GM12878 (cell line): ENCODE measurements at regions not wholly inside any gene's neighbourhood (a gene's known extent, or its start where the extent isn't known, plus 50 kb on each side); places are given as distances from the start of the nearest gene placed in this dataset.

ENCODE experiments used
- BHLHE40 ChIP-seq, 2 experiments: fragments of 450-650 bp in 1 of 2; IDR thresholded peaks; 2 replicates each; pipeline ENCODE4 v1.6.1; 2011 to 2017; ENCODE audit warnings: low read depth in 2 of 2, borderline replicate concordance in 1 of 2, improper control_type of control experiment in 1 of 2, low read length in 1 of 2, mild to moderate bottlenecking in 1 of 2
- BMI1 ChIP-seq: fragments of 450-650 bp; IDR thresholded peaks from 2 replicates; pipeline ENCODE4 v1.6.1; 2016; ENCODE audit warnings: mild to moderate bottlenecking, moderate library complexity, borderline replicate concordance
- EZH2 ChIP-seq: IDR thresholded peaks from 2 replicates; pipeline ENCODE4 v1.6.1; 2012; ENCODE audit warnings: low read depth, mild to moderate bottlenecking, control low read depth, inconsistent platforms, low read length, borderline replicate concordance; ENCODE audit not compliant: control insufficient read depth
- GABPA ChIP-seq: IDR thresholded peaks from 2 replicates; pipeline ENCODE4 v1.6.1; 2014; ENCODE audit warnings: antibody characterized with exemption, low read depth, mild to moderate bottlenecking, inconsistent platforms
- GATAD2B ChIP-seq: fragments of 450-650 bp; conservative IDR thresholded peaks from 2 replicates; pipeline ENCODE4 v1.6.1; 2017; ENCODE audit warnings: low read depth, mild to moderate bottlenecking, moderate library complexity
- HDAC2 ChIP-seq: fragments of 200-600 bp; sonication (generic); IDR thresholded peaks from 2 replicates; pipeline ENCODE4 v1.6.1; 2017
- KAT2A ChIP-seq: conservative IDR thresholded peaks from 2 replicates; pipeline ENCODE4 v1.6.1; 2011; ENCODE audit warnings: low read depth, low read length; ENCODE audit not compliant: control insufficient read depth
- LARP7 ChIP-seq: fragments of 450-650 bp; IDR thresholded peaks from 2 replicates; pipeline ENCODE4 v1.6.1; 2017; ENCODE audit warnings: mild to moderate bottlenecking
- NFXL1 ChIP-seq: fragments of 450-650 bp; IDR thresholded peaks from 2 replicates; pipeline ENCODE4 v1.6.1; 2017; ENCODE audit warnings: antibody characterized with exemption, mild to moderate bottlenecking, borderline replicate concordance
- POLR2AphosphoS5 ChIP-seq: IDR thresholded peaks from 2 replicates; pipeline ENCODE4 v1.6.1; 2011; ENCODE audit warnings: mild to moderate bottlenecking, low read length, inconsistent platforms
- RAD51 ChIP-seq: fragments of 450-650 bp; IDR thresholded peaks from 2 replicates; pipeline ENCODE4 v1.6.1; 2016; ENCODE audit warnings: moderate library complexity, mild to moderate bottlenecking, inconsistent platforms
- SIX5 ChIP-seq: IDR thresholded peaks from 2 replicates; pipeline ENCODE4 v1.6.1; 2011; ENCODE audit warnings: mild to moderate bottlenecking, low read depth, low read length, moderate library complexity; ENCODE audit not compliant: severe bottlenecking
- YY1 ChIP-seq: IDR thresholded peaks from 2 replicates; pipeline ENCODE4 v1.6.1; 2011; ENCODE audit warnings: low read depth, mild to moderate bottlenecking, low read length
- ZNF217 ChIP-seq: fragments of 450-650 bp; IDR thresholded peaks from 2 replicates; pipeline ENCODE4 v1.6.1; 2017; ENCODE audit warnings: antibody characterized with exemption, mild to moderate bottlenecking
- ZNF274 ChIP-seq: IDR thresholded peaks from one replicate; pipeline ENCODE4 v1.8.0; 2011; ENCODE audit not compliant: insufficient read length, insufficient read depth
- TF ChIP-seq, protein P1 (sequence below): fragments of 450-650 bp; IDR thresholded peaks from 2 replicates; pipeline ENCODE4 v1.6.1; 2017; ENCODE audit warnings: low read depth, mild to moderate bottlenecking, moderate library complexity
- TF ChIP-seq, protein P2 (sequence below): IDR thresholded peaks from 2 replicates; pipeline ENCODE4 v1.6.1; 2011; ENCODE audit warnings: mild to moderate bottlenecking, low read depth, low read length, moderate library complexity; ENCODE audit not compliant: insufficient replicate concordance
- TF ChIP-seq, protein P3 (sequence below): IDR thresholded peaks from 2 replicates; pipeline ENCODE4 v1.6.1; 2012; ENCODE audit warnings: low read length, inconsistent platforms

DNA sequence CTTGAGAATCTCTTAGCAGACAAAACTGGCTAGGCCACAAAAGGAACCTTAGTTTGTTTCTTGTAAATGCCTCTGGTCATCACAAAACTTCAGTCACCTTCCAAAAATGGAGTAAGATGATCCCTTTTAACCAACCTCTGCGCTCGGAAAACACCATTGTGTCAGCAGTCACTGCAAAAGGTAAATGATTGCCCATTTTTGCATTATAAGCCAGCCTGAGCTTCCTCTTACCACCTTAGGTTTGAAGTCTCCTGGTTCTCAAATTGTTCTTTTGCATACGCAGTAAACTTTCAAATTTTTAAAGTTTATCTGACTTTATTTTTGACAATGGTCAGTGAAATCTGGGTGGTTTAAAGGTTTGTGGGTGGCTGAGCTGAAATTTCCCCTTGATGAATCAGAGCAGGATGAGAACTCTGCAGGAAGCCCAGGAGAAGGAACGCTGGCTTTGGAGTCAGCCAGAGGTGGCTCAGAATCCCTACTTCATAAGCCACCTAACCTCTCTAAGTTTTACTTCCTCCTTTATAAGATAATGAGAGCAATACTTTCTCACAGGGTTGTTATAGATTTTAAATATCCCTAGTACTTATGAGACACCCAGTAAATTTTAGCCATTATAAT, 131.4 kb downstream of the MED10 start (continued):
- TF ChIP-seq POLR2AphosphoS5 (no peak), HDAC2 (no peak), ZNF217 (no peak), ZNF274 (no peak), NFXL1 (no peak), EZH2 (no peak), BHLHE40 (IDR thresholded peaks at IDR 0.05; ENCODE audit: borderline replicate concordance in 1 of 2, low read depth in 2 of 2, low read length in 1 of 2) (no peak), BMI1 (no peak), SIX5 (no peak), LARP7 (no peak), RAD51 (no peak), YY1 (no peak), GATAD2B (no peak), KAT2A (no peak), GABPA (no peak)
- TF ChIP-seq, protein P1, sequence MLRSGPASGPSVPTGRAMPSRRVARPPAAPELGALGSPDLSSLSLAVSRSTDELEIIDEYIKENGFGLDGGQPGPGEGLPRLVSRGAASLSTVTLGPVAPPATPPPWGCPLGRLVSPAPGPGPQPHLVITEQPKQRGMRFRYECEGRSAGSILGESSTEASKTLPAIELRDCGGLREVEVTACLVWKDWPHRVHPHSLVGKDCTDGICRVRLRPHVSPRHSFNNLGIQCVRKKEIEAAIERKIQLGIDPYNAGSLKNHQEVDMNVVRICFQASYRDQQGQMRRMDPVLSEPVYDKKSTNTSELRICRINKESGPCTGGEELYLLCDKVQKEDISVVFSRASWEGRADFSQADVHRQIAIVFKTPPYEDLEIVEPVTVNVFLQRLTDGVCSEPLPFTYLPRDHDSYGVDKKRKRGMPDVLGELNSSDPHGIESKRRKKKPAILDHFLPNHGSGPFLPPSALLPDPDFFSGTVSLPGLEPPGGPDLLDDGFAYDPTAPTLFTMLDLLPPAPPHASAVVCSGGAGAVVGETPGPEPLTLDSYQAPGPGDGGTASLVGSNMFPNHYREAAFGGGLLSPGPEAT, result 0 out of 2 replicates have a peak, but pooled peaks have one; percentile 59
- TF ChIP-seq, protein P2, sequence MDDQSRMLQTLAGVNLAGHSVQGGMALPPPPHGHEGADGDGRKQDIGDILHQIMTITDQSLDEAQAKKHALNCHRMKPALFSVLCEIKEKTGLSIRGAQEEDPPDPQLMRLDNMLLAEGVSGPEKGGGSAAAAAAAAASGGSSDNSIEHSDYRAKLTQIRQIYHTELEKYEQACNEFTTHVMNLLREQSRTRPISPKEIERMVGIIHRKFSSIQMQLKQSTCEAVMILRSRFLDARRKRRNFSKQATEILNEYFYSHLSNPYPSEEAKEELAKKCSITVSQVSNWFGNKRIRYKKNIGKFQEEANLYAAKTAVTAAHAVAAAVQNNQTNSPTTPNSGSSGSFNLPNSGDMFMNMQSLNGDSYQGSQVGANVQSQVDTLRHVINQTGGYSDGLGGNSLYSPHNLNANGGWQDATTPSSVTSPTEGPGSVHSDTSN, result no peak
- TF ChIP-seq, protein P3, sequence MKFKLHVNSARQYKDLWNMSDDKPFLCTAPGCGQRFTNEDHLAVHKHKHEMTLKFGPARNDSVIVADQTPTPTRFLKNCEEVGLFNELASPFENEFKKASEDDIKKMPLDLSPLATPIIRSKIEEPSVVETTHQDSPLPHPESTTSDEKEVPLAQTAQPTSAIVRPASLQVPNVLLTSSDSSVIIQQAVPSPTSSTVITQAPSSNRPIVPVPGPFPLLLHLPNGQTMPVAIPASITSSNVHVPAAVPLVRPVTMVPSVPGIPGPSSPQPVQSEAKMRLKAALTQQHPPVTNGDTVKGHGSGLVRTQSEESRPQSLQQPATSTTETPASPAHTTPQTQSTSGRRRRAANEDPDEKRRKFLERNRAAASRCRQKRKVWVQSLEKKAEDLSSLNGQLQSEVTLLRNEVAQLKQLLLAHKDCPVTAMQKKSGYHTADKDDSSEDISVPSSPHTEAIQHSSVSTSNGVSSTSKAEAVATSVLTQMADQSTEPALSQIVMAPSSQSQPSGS, result no peak
